T-helper 1 cell (primary cell): ENCODE measurements at regions not wholly inside any gene's neighbourhood (a gene's known extent, or its start where the extent isn't known, plus 50 kb on each side); places are given as distances from the start of the nearest gene placed in this dataset.
"Not testable (repeated sequence)": the region's sequence is repeated elsewhere in the genome, so short reads cannot be mapped to it uniquely, and the experiment has no call there.

Source experiments
- DNase-seq, 5 donors: peaks; one replicate each; pipeline ENCODE4 v3.0.0-alpha.2; 2012 to 2020

- DNase-seq = no peak
Measured at GRCh38 chr11:50088231-50088630, 55.6 kb downstream of the OR4C45 start.

GRCh38 chr11:50098186-50098725, 65.6 kb downstream of the OR4C45 start:
- DNase-seq = no peak

GRCh38 chr11:50102916-50103315, 70.2 kb downstream of the OR4C45 start:
- DNase-seq = no peak

GRCh38 chr11:50140686-50141085, 108.0 kb downstream of the OR4C45 start:
- not testable (repeated sequence) for DNase-seq

- DNase-seq = not testable (repeated sequence)
Measured at GRCh38 chr11:50146308-50146707, 113.6 kb downstream of the OR4C45 start.

GRCh38 chr11:50147946-50148345, 115.3 kb downstream of the OR4C45 start:
- not testable (repeated sequence) for DNase-seq

- DNase-seq = no peak
Measured at GRCh38 chr11:50155508-50155907, 122.8 kb downstream of the OR4C45 start.

- no peak for DNase-seq
Measured at GRCh38 chr11:50164050-50164449, 131.4 kb downstream of the OR4C45 start.

- DNase-seq = no peak
Measured at GRCh38 chr11:50169634-50170033, 137.0 kb downstream of the OR4C45 start.

- DNase-seq = no peak
Measured at GRCh38 chr11:50170115-50170514, 137.4 kb downstream of the OR4C45 start.

GRCh38 chr11:50174189-50174588, 141.5 kb downstream of the OR4C45 start:
- no peak for DNase-seq

- no peak for DNase-seq
Measured at GRCh38 chr11:50174975-50175374, 142.3 kb downstream of the OR4C45 start.

GRCh38 chr11:50178737-50179136, 146.1 kb downstream of the OR4C45 start:
- DNase-seq = peak in 1 of 5 donors; percentile 14

- DNase-seq = no peak
Measured at GRCh38 chr11:50181334-50181733, 148.7 kb downstream of the OR4C45 start.

- no peak for DNase-seq
Measured at GRCh38 chr11:50182486-50182885, 149.8 kb downstream of the OR4C45 start.

- DNase-seq = not testable (repeated sequence)
Measured at GRCh38 chr11:50183170-50183569, 150.5 kb downstream of the OR4C45 start.

GRCh38 chr11:50186146-50186545, 153.5 kb downstream of the OR4C45 start:
- DNase-seq = no peak

GRCh38 chr11:50187220-50187619, 154.5 kb downstream of the OR4C45 start:
- no peak for DNase-seq

GRCh38 chr11:50188040-50188439, 155.4 kb downstream of the OR4C45 start:
- DNase-seq = no peak

- DNase-seq = no peak
Measured at GRCh38 chr11:50192743-50193142, 160.1 kb downstream of the OR4C45 start.

- DNase-seq = no peak
Measured at GRCh38 chr11:50214376-50214775, 181.7 kb downstream of the OR4C45 start.

GRCh38 chr11:50220651-50221050, 188.0 kb downstream of the OR4C45 start:
- no peak for DNase-seq

GRCh38 chr11:50238368-50238767, 205.7 kb downstream of the OR4C45 start:
- not testable (repeated sequence) for DNase-seq

- DNase-seq = no peak
Measured at GRCh38 chr11:50246183-50246582, 213.5 kb downstream of the OR4C45 start.

- no peak for DNase-seq
Measured at GRCh38 chr11:50246699-50247098, 214.0 kb downstream of the OR4C45 start.
